ENCODE measurements at regions not wholly inside any gene's neighbourhood (a gene's known extent, or its start where the extent isn't known, plus 50 kb on each side); places are given as distances from the start of the nearest gene placed in this dataset.

GRCh38 chr16:59697761-59698160, 963.6 kb upstream of the GOT2 start:
- Histone ChIP-seq H3K9me3 (ENCODE audit: low read length) (no peaks in the 10 kb centered on the region), H3K4me3 (ENCODE audit: low read length) (no peak overlapping the region), H3K4me1 (ENCODE audit: insufficient read depth, low read length) (no peaks in the 10 kb centered on the region), H3K4me2 (ENCODE audit: low read length) (no peak overlapping the region), H3K27me3 (ENCODE audit: low read length) (no peaks in the 10 kb centered on the region), H3K9ac (ENCODE audit: low read length) (no peak overlapping the region), H3K9me2 (replicated peaks; ENCODE audit: low read length) (no peaks in the 10 kb centered on the region), H3K79me2 (ENCODE audit: low read length) (no peaks in the 10 kb centered on the region), H3K36me3 (ENCODE audit: low read depth, low read length) (no peaks in the 10 kb centered on the region), H3F3A (ENCODE audit: low read length, unreplicated experiment) (no peaks in the 10 kb centered on the region), H2AFZ (ENCODE audit: low read length) (no peak overlapping the region), H4K20me1 (ENCODE audit: low read length) (no peaks in the 10 kb centered on the region), H3K27ac (ENCODE audit: low read length) (no peak overlapping the region)
- POLR2A ChIA-PET (ENCODE audit: unreplicated experiment), result no interaction called here
- ATAC-seq (no peak), DNase-seq (no peak)
- intact Hi-C loops (cut with micrococcal nuclease), result no loop called here
- CTCF ChIA-PET, result no interaction called here
- TF ChIP-seq EZH2phosphoT487 (IDR thresholded peaks at IDR 0.05; ENCODE audit: borderline replicate concordance, low read length) (no peak), EZH2 (IDR thresholded peaks at IDR 0.05; ENCODE audit: low read length, unreplicated experiment) (no peak), CTCF (conservative IDR thresholded peaks at IDR 0.05; ENCODE audit: low read depth, low read length) (no peak)
- BruUV-seq (replicated peaks), result no TSS peak

DNA sequence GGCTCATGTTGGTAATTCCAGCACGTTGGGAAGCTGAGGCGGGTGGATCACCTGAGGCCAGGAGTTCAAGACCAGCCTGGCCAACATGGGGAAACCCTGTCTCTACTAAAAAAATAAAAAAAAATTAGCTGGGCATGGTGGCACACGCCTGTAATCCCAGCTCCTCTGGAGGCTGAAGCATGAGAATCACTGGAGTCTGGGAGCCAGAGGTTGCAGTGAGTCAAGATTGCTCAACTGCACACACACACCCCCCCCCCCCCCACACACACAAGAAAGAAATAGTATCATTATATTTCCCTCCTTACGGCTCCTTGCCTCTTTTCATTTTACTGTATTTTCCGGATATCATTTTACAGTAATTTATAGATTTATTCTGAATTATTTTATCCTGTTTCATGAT, 963.1 kb upstream of the GOT2 start:
- Histone ChIP-seq H3K4me3 (ENCODE audit: low read length) (no peak overlapping the region), H3K4me2 (ENCODE audit: low read length) (no peak overlapping the region), H3K27me3 (ENCODE audit: low read length) (no peaks in the 10 kb centered on the region), H3K9me3 (ENCODE audit: low read length) (no peaks in the 10 kb centered on the region), H3K79me2 (ENCODE audit: low read length) (no peaks in the 10 kb centered on the region), H3K4me1 (ENCODE audit: insufficient read depth, low read length) (no peaks in the 10 kb centered on the region), H2AFZ (ENCODE audit: low read length) (no peak overlapping the region), H4K20me1 (ENCODE audit: low read length) (no peaks in the 10 kb centered on the region), H3K9ac (ENCODE audit: low read length) (no peak overlapping the region), H3K9me2 (replicated peaks; ENCODE audit: low read length) (no peaks in the 10 kb centered on the region), H3F3A (ENCODE audit: low read length, unreplicated experiment) (no peaks in the 10 kb centered on the region), H3K36me3 (ENCODE audit: low read depth, low read length) (no peaks in the 10 kb centered on the region), H3K27ac (ENCODE audit: low read length) (no peak overlapping the region)
- POLR2A ChIA-PET (ENCODE audit: unreplicated experiment), result no interaction called here
- ATAC-seq (no peak), DNase-seq (no peak)
- TF ChIP-seq CTCF (conservative IDR thresholded peaks at IDR 0.05; ENCODE audit: low read depth, low read length) (no peak), EZH2 (IDR thresholded peaks at IDR 0.05; ENCODE audit: low read length, unreplicated experiment) (no peak), EZH2phosphoT487 (IDR thresholded peaks at IDR 0.05; ENCODE audit: borderline replicate concordance, low read length) (no peak)
- intact Hi-C loops (cut with micrococcal nuclease), result no loop called here
- BruUV-seq (replicated peaks), result no TSS peak
- CTCF ChIA-PET, result no interaction called here

GRCh38 chr16:59696495-59696894, 962.4 kb upstream of the GOT2 start:
- Histone ChIP-seq H2AFZ (ENCODE audit: low read length) (no peak overlapping the region), H3K27ac (ENCODE audit: low read length) (no peak overlapping the region), H3F3A (ENCODE audit: low read length, unreplicated experiment) (no peaks in the 10 kb centered on the region), H4K20me1 (ENCODE audit: low read length) (no peaks in the 10 kb centered on the region), H3K9me2 (replicated peaks; ENCODE audit: low read length) (no peaks in the 10 kb centered on the region), H3K27me3 (ENCODE audit: low read length) (no peaks in the 10 kb centered on the region), H3K36me3 (ENCODE audit: low read depth, low read length) (no peaks in the 10 kb centered on the region), H3K9me3 (ENCODE audit: low read length) (no peaks in the 10 kb centered on the region), H3K4me3 (ENCODE audit: low read length) (no peak overlapping the region), H3K4me2 (ENCODE audit: low read length) (no peak overlapping the region), H3K79me2 (ENCODE audit: low read length) (no peaks in the 10 kb centered on the region), H3K9ac (ENCODE audit: low read length) (no peak overlapping the region), H3K4me1 (ENCODE audit: insufficient read depth, low read length) (no peaks in the 10 kb centered on the region)
- DNase-seq, result no peak
- ATAC-seq, result no peak
- ChIA-PET POLR2A (ENCODE audit: unreplicated experiment) (no interaction called here), CTCF (no interaction called here)
- TF ChIP-seq CTCF (conservative IDR thresholded peaks at IDR 0.05; ENCODE audit: low read depth, low read length) (no peak), EZH2 (IDR thresholded peaks at IDR 0.05; ENCODE audit: low read length, unreplicated experiment) (no peak), EZH2phosphoT487 (IDR thresholded peaks at IDR 0.05; ENCODE audit: borderline replicate concordance, low read length) (no peak)
- intact Hi-C loops (cut with micrococcal nuclease), result no loop called here
- no TSS peak for BruUV-seq (replicated peaks)

All from PC-3 (cell line).